ENCODE measurements at regions not wholly inside any gene's neighbourhood (a gene's known extent, or its start where the extent isn't known, plus 50 kb on each side); places are given as distances from the start of the nearest gene placed in this dataset.

- peak; percentile 2 for DNase-seq
Measured at GRCh38 chr10:78903341-78903940, 165.3 kb upstream of the ZMIZ1 start.

- DNase-seq, result peak; percentile 1
Measured at GRCh38 chr10:78904196-78904595, 164.6 kb upstream of the ZMIZ1 start.

- DNase-seq, result no peak
Measured at GRCh38 chr10:78905015-78905956, 163.5 kb upstream of the ZMIZ1 start.

GRCh38 chr10:78905957-78906308, 162.8 kb upstream of the ZMIZ1 start:
- no peak for DNase-seq

GRCh38 chr10:78906734-78907390, 161.9 kb upstream of the ZMIZ1 start:
- DNase-seq, result no peak

GRCh38 chr10:78907551-78908211, 161.1 kb upstream of the ZMIZ1 start:
- DNase-seq, result no peak

- no peak for DNase-seq
Measured at GRCh38 chr10:78909221-78909620, 159.5 kb upstream of the ZMIZ1 start.

GRCh38 chr10:78910021-78910420, 158.7 kb upstream of the ZMIZ1 start:
- DNase-seq, result no peak

- no peak for DNase-seq
Measured at GRCh38 chr10:78910476-78910875, 158.3 kb upstream of the ZMIZ1 start.

GRCh38 chr10:78910886-78911285, 157.9 kb upstream of the ZMIZ1 start:
- DNase-seq, result no peak

GRCh38 chr10:78911533-78912340, 157.0 kb upstream of the ZMIZ1 start:
- no peak for DNase-seq

GRCh38 chr10:78912361-78913218, 156.2 kb upstream of the ZMIZ1 start:
- no peak for DNase-seq

GRCh38 chr10:78913219-78914059, 155.3 kb upstream of the ZMIZ1 start:
- no peak for DNase-seq

GRCh38 chr10:78914060-78914378, 154.7 kb upstream of the ZMIZ1 start:
- DNase-seq, result no peak

GRCh38 chr10:78914502-78915189, 154.1 kb upstream of the ZMIZ1 start:
- no peak for DNase-seq

GRCh38 chr10:78915190-78915518, 153.6 kb upstream of the ZMIZ1 start:
- no peak for DNase-seq

GRCh38 chr10:78916227-78916626, 152.5 kb upstream of the ZMIZ1 start:
- no peak for DNase-seq

- DNase-seq, result no peak
Measured at GRCh38 chr10:78919181-78919966, 149.4 kb upstream of the ZMIZ1 start.

GRCh38 chr10:78920011-78920410, 148.8 kb upstream of the ZMIZ1 start:
- no peak for DNase-seq

Measured in stimulated activated CD4-positive, alpha-beta T cell treated with anti-CD3 and anti-CD28 coated beads, Interleukin-4, amount 100 ng/mL, for 24 hours (primary cell).